BJ (cell line): ENCODE measurements at regions not wholly inside any gene's neighbourhood (a gene's known extent, or its start where the extent isn't known, plus 50 kb on each side); places are given as distances from the start of the nearest gene placed in this dataset.

Source experiments
- CTCF ChIA-PET: fragments of 350-600 bp; formaldehyde crosslinking; extraction: SDS; loops from one replicate; lab custom pipeline; 2021; ENCODE audit warnings: antibody characterized with exemption, inconsistent platforms; lab: Yijun Ruan, JAX
- POLR2A ChIA-PET: fragments of 300-600 bp; sonication (Branson Sonifier 250); formaldehyde crosslinking; extraction: SDS; loops from one replicate; lab custom pipeline; 2021; ENCODE audit warnings: antibody characterized with exemption; lab: Charles Lee
- DNase-seq: peaks from one replicate; pipeline ENCODE4 v3.0.0-alpha.2; 2011; ENCODE audit warnings: low read depth
- H3K27me3 ChIP-seq: 2 replicates; pipeline ENCODE4 v1.6.0; 2011; ENCODE audit warnings: low read length; ENCODE audit not compliant: control insufficient read depth, insufficient read depth
- H3K36me3 ChIP-seq: 2 replicates; pipeline ENCODE4 v1.5.1; 2011; ENCODE audit warnings: low read length; ENCODE audit not compliant: control insufficient read depth, insufficient read depth
- H3K4me3 ChIP-seq: 2 replicates; pipeline ENCODE4 v1.5.1; 2011; ENCODE audit warnings: low read depth, mild to moderate bottlenecking, control low read depth, low read length
- TF ChIP-seq, protein P1 (sequence below): IDR thresholded peaks from 2 replicates; pipeline ENCODE4 v1.5.1; 2011; ENCODE audit warnings: low read depth, mild to moderate bottlenecking, control low read depth, inconsistent platforms, low read length, moderate library complexity; ENCODE audit not compliant: insufficient read depth

- POLR2A ChIA-PET: no interaction called here
- TF ChIP-seq, protein P1, sequence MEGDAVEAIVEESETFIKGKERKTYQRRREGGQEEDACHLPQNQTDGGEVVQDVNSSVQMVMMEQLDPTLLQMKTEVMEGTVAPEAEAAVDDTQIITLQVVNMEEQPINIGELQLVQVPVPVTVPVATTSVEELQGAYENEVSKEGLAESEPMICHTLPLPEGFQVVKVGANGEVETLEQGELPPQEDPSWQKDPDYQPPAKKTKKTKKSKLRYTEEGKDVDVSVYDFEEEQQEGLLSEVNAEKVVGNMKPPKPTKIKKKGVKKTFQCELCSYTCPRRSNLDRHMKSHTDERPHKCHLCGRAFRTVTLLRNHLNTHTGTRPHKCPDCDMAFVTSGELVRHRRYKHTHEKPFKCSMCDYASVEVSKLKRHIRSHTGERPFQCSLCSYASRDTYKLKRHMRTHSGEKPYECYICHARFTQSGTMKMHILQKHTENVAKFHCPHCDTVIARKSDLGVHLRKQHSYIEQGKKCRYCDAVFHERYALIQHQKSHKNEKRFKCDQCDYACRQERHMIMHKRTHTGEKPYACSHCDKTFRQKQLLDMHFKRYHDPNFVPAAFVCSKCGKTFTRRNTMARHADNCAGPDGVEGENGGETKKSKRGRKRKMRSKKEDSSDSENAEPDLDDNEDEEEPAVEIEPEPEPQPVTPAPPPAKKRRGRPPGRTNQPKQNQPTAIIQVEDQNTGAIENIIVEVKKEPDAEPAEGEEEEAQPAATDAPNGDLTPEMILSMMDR: no peak
- no peak for DNase-seq
- no peaks in the 10 kb centered on the region for H3K36me3 ChIP-seq
- CTCF ChIA-PET: no interaction called here
- no peaks in the 10 kb centered on the region for H3K27me3 ChIP-seq
- no peak overlapping the region for H3K4me3 ChIP-seq
Measured at GRCh38 chr20:54860716-54861115, 385.3 kb downstream of the DOK5 start.

DNA sequence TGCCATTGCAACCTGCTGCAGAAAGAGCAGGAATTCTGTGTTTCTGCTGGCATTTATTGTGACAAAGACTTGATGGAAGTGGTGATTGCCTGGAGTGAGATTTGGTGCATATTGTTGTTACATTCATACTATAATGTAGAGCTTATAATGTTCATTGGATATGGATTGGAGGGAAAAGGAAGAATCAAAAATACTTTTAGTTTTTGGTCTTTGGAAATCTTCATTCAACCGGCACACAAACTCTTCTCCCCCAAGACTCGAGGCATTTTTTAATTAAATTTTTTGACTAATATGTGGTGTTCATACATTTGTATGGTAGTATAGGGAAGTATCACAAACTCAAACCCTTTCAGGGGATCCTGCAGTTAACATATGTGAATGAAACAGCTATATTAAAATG is 380.8 kb downstream of the DOK5 start:
- POLR2A ChIA-PET: no interaction called here
- TF ChIP-seq, protein P1: no peak
- no peaks in the 10 kb centered on the region for H3K36me3 ChIP-seq
- no peak for DNase-seq
- CTCF ChIA-PET: interaction anchor here (1.2 kb wide), 1 partner anchor 17 kb away, joined by 3 read pairs; no protein-coding TSS in a partner anchor
- H3K4me3 ChIP-seq: no peak overlapping the region
- H3K27me3 ChIP-seq: no peaks in the 10 kb centered on the region

GRCh38 chr20:54849741-54850140 is 374.3 kb downstream of the DOK5 start:
- POLR2A ChIA-PET: no interaction called here
- TF ChIP-seq, protein P1: no peak

DNA sequence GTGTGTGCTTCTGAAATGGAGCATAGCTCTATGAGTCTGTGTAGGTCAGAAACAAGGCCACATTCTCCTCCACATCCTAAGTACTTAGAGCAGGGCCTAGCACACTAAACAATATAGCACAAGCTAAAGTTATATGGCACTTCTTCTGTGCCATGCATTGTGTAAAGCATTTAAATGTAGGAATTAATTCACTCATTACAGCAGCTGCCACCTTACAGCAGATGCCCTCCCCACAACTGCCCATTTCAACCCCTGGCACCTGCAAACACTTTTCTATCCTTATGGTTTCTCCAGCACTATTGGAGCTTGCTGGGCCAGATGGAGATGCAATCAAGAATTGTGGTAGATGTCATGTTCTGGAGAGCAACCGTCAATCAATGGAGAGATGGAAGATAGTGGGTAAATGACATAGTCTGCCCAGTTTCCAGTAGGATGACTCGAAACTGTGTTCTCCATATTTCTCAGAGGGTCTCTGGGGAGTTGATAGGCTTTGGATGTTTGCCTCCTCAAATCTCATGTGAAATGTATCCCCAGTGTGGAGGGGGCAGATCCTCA is 373.7 kb downstream of the DOK5 start:
- H3K4me3 ChIP-seq: no peak overlapping the region
- CTCF ChIA-PET: no interaction called here
- TF ChIP-seq, protein P1: no peak
- no peaks in the 10 kb centered on the region for H3K27me3 ChIP-seq
- POLR2A ChIA-PET: no interaction called here
- no peaks in the 10 kb centered on the region for H3K36me3 ChIP-seq
- no peak for DNase-seq

More at GRCh38 chr20:54849741-54850140, 374.3 kb downstream of the DOK5 start:
- no peak for DNase-seq
- Histone ChIP-seq H3K27me3 (no peaks in the 10 kb centered on the region), H3K36me3 (no peaks in the 10 kb centered on the region), H3K4me3 (no peak overlapping the region)
- CTCF ChIA-PET: no interaction called here

DNA sequence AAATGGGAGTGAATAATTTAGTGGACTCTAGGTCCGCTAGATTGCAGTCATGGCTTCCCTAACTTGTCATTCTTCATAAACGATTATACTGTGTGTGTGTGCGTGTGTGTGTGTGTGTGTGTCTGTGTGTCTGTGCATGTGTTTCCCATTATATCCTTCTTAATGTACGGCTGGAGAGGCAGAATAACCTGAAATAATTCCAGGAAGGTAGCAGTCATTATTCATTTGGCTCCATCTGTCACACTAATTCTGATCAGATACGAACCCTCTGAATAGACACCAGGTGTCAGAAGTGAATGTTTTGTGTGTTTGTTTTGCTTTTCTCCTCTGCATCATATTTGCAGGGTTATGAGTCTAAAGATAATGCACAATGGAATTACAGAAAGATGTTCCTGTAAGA is 372.9 kb downstream of the DOK5 start:
- ChIA-PET CTCF (no interaction called here), POLR2A (no interaction called here)
- DNase-seq: no peak
- Histone ChIP-seq H3K27me3 (no peaks in the 10 kb centered on the region), H3K4me3 (no peak overlapping the region), H3K36me3 (no peaks in the 10 kb centered on the region)
- TF ChIP-seq, protein P1: no peak
